WTC11 (cell line): ENCODE measurements at regions not wholly inside any gene's neighbourhood (a gene's known extent, or its start where the extent isn't known, plus 50 kb on each side); places are given as distances from the start of the nearest gene placed in this dataset.

Experiments used
- FOXJ3 ChIP-seq: sonication (generic); formaldehyde crosslinking; IDR thresholded peaks from 2 replicates; pipeline ENCODE4 v1.9.0; 2021; ENCODE audit warnings: missing genetic modification reagents, mild to moderate bottlenecking, borderline replicate concordance
- JUN ChIP-seq: sonication (generic); formaldehyde crosslinking; IDR thresholded peaks from 2 replicates; pipeline ENCODE4 v1.8.0; 2023; ENCODE audit warnings: mild to moderate bottlenecking, missing genetic modification reagents
- NR2C2 ChIP-seq: sonication (generic); formaldehyde crosslinking; IDR thresholded peaks from 2 replicates; pipeline ENCODE4 v1.8.0; 2022; ENCODE audit warnings: mild to moderate bottlenecking, missing genetic modification reagents
- NR3C1 ChIP-seq: sonication (generic); formaldehyde crosslinking; conservative IDR thresholded peaks from 2 replicates; pipeline ENCODE4 v1.8.1; 2023; ENCODE audit warnings: low read depth, mild to moderate bottlenecking, missing genetic modification reagents
- ZNF121 ChIP-seq: sonication (generic); formaldehyde crosslinking; IDR thresholded peaks from 2 replicates; pipeline ENCODE4 v1.8.0; 2023; ENCODE audit warnings: missing genetic modification reagents
- ZNF219 ChIP-seq: sonication (generic); formaldehyde crosslinking; IDR thresholded peaks from 2 replicates; pipeline ENCODE4 v1.8.0; 2023; ENCODE audit warnings: missing genetic modification reagents, mild to moderate bottlenecking, borderline replicate concordance
- ZNF423 ChIP-seq: fragments of 250-450 bp; sonication (Bioruptor Pico); IDR thresholded peaks from 2 replicates; pipeline ENCODE4 v2.1.2; 2022; ENCODE audit warnings: mild to moderate bottlenecking, moderate library complexity
- TF ChIP-seq, protein P1 (sequence below): fragments of 200-600 bp; IDR thresholded peaks from 2 replicates; pipeline ENCODE4 v1.8.0; 2022; ENCODE audit warnings: antibody characterized with exemption
- TF ChIP-seq, protein P2 (sequence below): sonication (generic); formaldehyde crosslinking; conservative IDR thresholded peaks from 2 replicates; pipeline ENCODE4 v1.8.1; 2023; ENCODE audit warnings: mild to moderate bottlenecking, low read depth, missing genetic modification reagents, moderate library complexity
- TF ChIP-seq, protein P3 (sequence below): sonication (generic); formaldehyde crosslinking; IDR thresholded peaks from 2 replicates; pipeline ENCODE4 v1.8.1; 2022; ENCODE audit warnings: low read depth, mild to moderate bottlenecking, moderate library complexity, missing genetic modification reagents, borderline replicate concordance
- TF ChIP-seq, protein P4 (sequence below): fragments of 250-450 bp; sonication (Bioruptor Pico); IDR thresholded peaks from 2 replicates; pipeline ENCODE4 v1.8.0; 2021; ENCODE audit warnings: mild to moderate bottlenecking
- TF ChIP-seq, protein P5 (sequence below): fragments of 250-450 bp; sonication (Bioruptor Pico); conservative IDR thresholded peaks from 2 replicates; pipeline ENCODE4 v1.9.0; 2021; ENCODE audit warnings: mild to moderate bottlenecking

DNA sequence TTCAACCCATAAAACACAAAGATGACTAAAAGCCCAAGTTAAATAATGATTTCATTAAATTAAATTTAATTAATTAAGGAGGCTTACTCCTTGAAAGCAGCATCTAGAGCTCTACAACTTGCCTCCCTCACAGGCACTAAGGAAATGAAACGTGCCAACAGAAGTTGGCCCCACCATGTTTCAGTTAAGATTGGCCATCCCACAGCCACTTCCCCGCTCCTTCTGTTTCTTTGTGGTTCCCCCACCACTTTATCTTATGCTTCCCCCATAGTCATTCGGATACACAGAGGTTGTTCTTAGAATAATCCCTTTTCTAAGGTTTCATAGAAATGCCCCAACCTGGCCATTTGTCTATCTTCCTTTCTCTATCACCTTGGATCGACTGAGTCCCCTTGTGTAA is 101.6 kb upstream of the RIOK3 start:
- TF ChIP-seq FOXJ3 (CRISPR knock-in tag) (no peak), JUN (CRISPR knock-in tag) (no peak), NR2C2 (CRISPR knock-in tag) (no peak), NR3C1 (CRISPR knock-in tag) (no peak), ZNF423 (CRISPR knock-in tag) (no peak), ZNF121 (CRISPR knock-in tag) (no peak), ZNF219 (CRISPR knock-in tag) (no peak)
- TF ChIP-seq, protein P1, sequence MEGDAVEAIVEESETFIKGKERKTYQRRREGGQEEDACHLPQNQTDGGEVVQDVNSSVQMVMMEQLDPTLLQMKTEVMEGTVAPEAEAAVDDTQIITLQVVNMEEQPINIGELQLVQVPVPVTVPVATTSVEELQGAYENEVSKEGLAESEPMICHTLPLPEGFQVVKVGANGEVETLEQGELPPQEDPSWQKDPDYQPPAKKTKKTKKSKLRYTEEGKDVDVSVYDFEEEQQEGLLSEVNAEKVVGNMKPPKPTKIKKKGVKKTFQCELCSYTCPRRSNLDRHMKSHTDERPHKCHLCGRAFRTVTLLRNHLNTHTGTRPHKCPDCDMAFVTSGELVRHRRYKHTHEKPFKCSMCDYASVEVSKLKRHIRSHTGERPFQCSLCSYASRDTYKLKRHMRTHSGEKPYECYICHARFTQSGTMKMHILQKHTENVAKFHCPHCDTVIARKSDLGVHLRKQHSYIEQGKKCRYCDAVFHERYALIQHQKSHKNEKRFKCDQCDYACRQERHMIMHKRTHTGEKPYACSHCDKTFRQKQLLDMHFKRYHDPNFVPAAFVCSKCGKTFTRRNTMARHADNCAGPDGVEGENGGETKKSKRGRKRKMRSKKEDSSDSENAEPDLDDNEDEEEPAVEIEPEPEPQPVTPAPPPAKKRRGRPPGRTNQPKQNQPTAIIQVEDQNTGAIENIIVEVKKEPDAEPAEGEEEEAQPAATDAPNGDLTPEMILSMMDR = no peak
- TF ChIP-seq, protein P2, sequence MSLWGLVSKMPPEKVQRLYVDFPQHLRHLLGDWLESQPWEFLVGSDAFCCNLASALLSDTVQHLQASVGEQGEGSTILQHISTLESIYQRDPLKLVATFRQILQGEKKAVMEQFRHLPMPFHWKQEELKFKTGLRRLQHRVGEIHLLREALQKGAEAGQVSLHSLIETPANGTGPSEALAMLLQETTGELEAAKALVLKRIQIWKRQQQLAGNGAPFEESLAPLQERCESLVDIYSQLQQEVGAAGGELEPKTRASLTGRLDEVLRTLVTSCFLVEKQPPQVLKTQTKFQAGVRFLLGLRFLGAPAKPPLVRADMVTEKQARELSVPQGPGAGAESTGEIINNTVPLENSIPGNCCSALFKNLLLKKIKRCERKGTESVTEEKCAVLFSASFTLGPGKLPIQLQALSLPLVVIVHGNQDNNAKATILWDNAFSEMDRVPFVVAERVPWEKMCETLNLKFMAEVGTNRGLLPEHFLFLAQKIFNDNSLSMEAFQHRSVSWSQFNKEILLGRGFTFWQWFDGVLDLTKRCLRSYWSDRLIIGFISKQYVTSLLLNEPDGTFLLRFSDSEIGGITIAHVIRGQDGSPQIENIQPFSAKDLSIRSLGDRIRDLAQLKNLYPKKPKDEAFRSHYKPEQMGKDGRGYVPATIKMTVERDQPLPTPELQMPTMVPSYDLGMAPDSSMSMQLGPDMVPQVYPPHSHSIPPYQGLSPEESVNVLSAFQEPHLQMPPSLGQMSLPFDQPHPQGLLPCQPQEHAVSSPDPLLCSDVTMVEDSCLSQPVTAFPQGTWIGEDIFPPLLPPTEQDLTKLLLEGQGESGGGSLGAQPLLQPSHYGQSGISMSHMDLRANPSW (CRISPR knock-in tag) = no peak
- TF ChIP-seq, protein P3, sequence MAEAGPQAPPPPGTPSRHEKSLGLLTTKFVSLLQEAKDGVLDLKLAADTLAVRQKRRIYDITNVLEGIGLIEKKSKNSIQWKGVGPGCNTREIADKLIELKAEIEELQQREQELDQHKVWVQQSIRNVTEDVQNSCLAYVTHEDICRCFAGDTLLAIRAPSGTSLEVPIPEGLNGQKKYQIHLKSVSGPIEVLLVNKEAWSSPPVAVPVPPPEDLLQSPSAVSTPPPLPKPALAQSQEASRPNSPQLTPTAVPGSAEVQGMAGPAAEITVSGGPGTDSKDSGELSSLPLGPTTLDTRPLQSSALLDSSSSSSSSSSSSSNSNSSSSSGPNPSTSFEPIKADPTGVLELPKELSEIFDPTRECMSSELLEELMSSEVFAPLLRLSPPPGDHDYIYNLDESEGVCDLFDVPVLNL = no peak
- TF ChIP-seq, protein P4, sequence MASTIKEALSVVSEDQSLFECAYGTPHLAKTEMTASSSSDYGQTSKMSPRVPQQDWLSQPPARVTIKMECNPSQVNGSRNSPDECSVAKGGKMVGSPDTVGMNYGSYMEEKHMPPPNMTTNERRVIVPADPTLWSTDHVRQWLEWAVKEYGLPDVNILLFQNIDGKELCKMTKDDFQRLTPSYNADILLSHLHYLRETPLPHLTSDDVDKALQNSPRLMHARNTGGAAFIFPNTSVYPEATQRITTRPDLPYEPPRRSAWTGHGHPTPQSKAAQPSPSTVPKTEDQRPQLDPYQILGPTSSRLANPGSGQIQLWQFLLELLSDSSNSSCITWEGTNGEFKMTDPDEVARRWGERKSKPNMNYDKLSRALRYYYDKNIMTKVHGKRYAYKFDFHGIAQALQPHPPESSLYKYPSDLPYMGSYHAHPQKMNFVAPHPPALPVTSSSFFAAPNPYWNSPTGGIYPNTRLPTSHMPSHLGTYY (CRISPR knock-in tag) = no peak
- TF ChIP-seq, protein P5, sequence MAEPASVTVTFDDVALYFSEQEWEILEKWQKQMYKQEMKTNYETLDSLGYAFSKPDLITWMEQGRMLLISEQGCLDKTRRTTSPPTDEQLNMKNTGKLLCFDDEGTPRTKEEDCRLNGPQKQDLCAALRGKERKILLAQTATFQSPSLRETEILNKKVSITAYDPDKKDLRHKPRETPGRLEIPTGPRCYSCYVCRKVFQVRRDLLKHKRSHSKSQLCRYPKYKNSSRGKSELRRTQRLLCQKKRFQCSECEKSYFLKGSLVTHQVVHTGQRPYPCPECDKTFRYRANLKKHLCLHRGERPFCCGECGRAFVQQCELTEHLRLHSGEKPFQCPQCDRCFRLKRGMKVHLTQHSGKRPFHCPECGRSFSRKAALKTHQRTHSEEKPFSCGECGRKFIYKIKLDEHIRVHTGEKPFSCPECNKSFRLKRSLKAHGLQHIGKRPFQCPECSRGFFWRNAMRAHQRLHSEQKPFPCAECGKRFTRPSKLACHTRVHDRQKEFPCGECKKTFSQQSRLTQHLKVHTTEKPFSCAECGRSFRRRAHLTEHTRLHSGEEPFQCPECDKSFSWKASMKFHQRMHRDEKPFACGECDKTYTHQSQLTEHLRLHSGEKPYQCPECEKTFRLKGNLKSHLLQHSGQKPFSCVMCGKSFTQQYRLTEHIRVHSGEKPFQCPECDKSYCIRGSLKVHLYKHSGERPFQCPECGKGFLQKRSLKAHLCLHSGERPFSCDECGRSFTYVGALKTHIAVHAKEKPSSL (CRISPR knock-in tag) = no peak
